PC-3 (cell line): ENCODE measurements at regions not wholly inside any gene's neighbourhood (a gene's known extent, or its start where the extent isn't known, plus 50 kb on each side); places are given as distances from the start of the nearest gene placed in this dataset.

Experiments
- ATAC-seq: fragments of 200-7000 bp; cut with Tn5 transposase; 2 replicates; pipeline ENCODE4 v1.9.1; 2020; ENCODE audit warnings: mild to moderate bottlenecking, moderate library complexity
- BruUV-seq: library from RNA; stranded (reverse); fragments of 400-500 nt; replicated peaks from 2 replicates; lab custom pipeline; 2021; lab: Mats Ljungman, UMichigan
- CTCF ChIA-PET: fragments of 300-600 bp; sonication (Branson Sonifier 250); formaldehyde crosslinking; loops from one replicate; lab custom pipeline; 2022; ENCODE audit warnings: antibody characterized with exemption; lab: Charles Lee
- POLR2A ChIA-PET: fragments of 300-600 bp; sonication (Branson Sonifier 250); formaldehyde crosslinking; loops from one replicate; lab custom pipeline; 2022; ENCODE audit warnings: antibody characterized with exemption; ENCODE audit not compliant: unreplicated experiment; lab: Charles Lee
- DNase-seq: peaks from one replicate; pipeline ENCODE4 v3.0.0-alpha.2; 2015
- H2AFZ ChIP-seq: fragments of 300-600 bp; sonication (generic); 2 replicates; pipeline ENCODE4 v1.6.0; 2016; ENCODE audit warnings: antibody characterized with exemption, low read length
- H3F3A ChIP-seq: fragments of 300-600 bp; sonication (generic); one replicate; pipeline ENCODE4 v1.6.0; 2017; ENCODE audit warnings: antibody characterized with exemption, low read length, control low read depth, mild to moderate bottlenecking; ENCODE audit not compliant: unreplicated experiment
- H3K27ac ChIP-seq: fragments of 300-600 bp; sonication (generic); 2 replicates; pipeline ENCODE4 v1.5.1; 2016; ENCODE audit warnings: mild to moderate bottlenecking, low read length
- H3K27me3 ChIP-seq: fragments of 300-600 bp; sonication (generic); 2 replicates; pipeline ENCODE4 v1.6.1; 2016; ENCODE audit warnings: low read length, mixed read lengths
- H3K36me3 ChIP-seq: fragments of 300-600 bp; sonication (generic); 2 replicates; pipeline ENCODE4 v1.6.1; 2016; ENCODE audit warnings: low read depth, mixed run types, low read length, mixed read lengths
- H3K4me1 ChIP-seq: fragments of 300-600 bp; sonication (generic); 2 replicates; pipeline ENCODE4 v1.5.1; 2016; ENCODE audit warnings: low read length; ENCODE audit not compliant: insufficient read depth
- H3K4me2 ChIP-seq: fragments of 300-600 bp; sonication (generic); 2 replicates; pipeline ENCODE4 v1.6.0; 2016; ENCODE audit warnings: low read length
- H3K4me3 ChIP-seq: fragments of 300-600 bp; sonication (generic); 2 replicates; pipeline ENCODE4 v1.5.1; 2016; ENCODE audit warnings: mild to moderate bottlenecking, low read length, mixed read lengths
- H3K79me2 ChIP-seq: fragments of 300-600 bp; sonication (generic); 2 replicates; pipeline ENCODE4 v1.6.1; 2017; ENCODE audit warnings: low read length, mixed read lengths
- H3K9ac ChIP-seq: fragments of 300-600 bp; sonication (generic); 2 replicates; pipeline ENCODE4 v1.6.0; 2016; ENCODE audit warnings: mild to moderate bottlenecking, low read length
- H3K9me2 ChIP-seq: fragments of 300-600 bp; sonication (generic); replicated peaks from 2 replicates; pipeline ENCODE4 v1.6.1; 2016; ENCODE audit warnings: mixed run types, low read length, mixed read lengths
- H3K9me3 ChIP-seq: fragments of 300-600 bp; sonication (generic); 2 replicates; pipeline ENCODE4 v1.6.1; 2016; ENCODE audit warnings: low read length, mixed read lengths
- H4K20me1 ChIP-seq: fragments of 300-600 bp; sonication (generic); 2 replicates; pipeline ENCODE4 v1.6.1; 2016; ENCODE audit warnings: low read length, mixed read lengths
- EZH2 ChIP-seq: fragments of 300-600 bp; sonication (generic); IDR thresholded peaks from one replicate; pipeline ENCODE4 v1.6.1; 2017; ENCODE audit warnings: antibody characterized with exemption, mild to moderate bottlenecking, low read length; ENCODE audit not compliant: unreplicated experiment
- EZH2phosphoT487 ChIP-seq: fragments of 300-600 bp; sonication (generic); IDR thresholded peaks from 2 replicates; pipeline ENCODE4 v1.6.1; 2018; ENCODE audit warnings: mild to moderate bottlenecking, antibody characterized with exemption, low read length, borderline replicate concordance
- intact Hi-C: fragments of 100-400 bp; cut with micrococcal nuclease; formaldehyde crosslinking; loops from 2 replicates; pipeline ENCODE4 v1.9.0; 2023
- TF ChIP-seq, protein P1 (sequence below): fragments of 300-600 bp; sonication (generic); conservative IDR thresholded peaks from 2 replicates; pipeline ENCODE4 v1.5.1; 2017; ENCODE audit warnings: antibody characterized with exemption, low read depth, mild to moderate bottlenecking, low read length

DNA sequence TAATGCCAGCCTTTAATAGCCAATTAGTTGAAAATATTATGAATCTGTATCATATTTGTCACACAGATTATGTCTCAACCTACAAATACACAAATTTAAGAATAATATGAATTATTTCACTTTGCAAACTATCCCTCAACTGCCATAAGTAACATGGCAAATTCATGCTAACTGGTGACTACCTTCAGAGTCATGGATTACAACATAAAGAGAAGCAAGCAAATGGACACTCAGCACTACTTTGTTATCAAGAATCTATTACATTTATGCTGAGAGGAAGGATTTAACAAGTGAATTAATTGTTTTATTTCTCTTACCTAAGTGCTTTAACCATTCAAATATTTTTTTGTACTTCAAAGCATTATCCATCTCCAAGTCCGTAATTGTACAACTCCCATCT, 103.1 kb upstream of the BCL6 start:
- no peak for DNase-seq
- H3K9me3 ChIP-seq: no peaks in the 10 kb centered on the region
- ATAC-seq: no peak
- ChIA-PET POLR2A (no interaction called here), CTCF (no interaction called here)
- no peak overlapping the region for H3K4me2 ChIP-seq
- no peaks in the 10 kb centered on the region for H3K27me3 ChIP-seq
- H3K9ac ChIP-seq: no peak overlapping the region
- no peak for TF ChIP-seq EZH2
- TF ChIP-seq, protein P1, sequence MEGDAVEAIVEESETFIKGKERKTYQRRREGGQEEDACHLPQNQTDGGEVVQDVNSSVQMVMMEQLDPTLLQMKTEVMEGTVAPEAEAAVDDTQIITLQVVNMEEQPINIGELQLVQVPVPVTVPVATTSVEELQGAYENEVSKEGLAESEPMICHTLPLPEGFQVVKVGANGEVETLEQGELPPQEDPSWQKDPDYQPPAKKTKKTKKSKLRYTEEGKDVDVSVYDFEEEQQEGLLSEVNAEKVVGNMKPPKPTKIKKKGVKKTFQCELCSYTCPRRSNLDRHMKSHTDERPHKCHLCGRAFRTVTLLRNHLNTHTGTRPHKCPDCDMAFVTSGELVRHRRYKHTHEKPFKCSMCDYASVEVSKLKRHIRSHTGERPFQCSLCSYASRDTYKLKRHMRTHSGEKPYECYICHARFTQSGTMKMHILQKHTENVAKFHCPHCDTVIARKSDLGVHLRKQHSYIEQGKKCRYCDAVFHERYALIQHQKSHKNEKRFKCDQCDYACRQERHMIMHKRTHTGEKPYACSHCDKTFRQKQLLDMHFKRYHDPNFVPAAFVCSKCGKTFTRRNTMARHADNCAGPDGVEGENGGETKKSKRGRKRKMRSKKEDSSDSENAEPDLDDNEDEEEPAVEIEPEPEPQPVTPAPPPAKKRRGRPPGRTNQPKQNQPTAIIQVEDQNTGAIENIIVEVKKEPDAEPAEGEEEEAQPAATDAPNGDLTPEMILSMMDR: no peak
- no peak for TF ChIP-seq EZH2phosphoT487
- H3K4me3 ChIP-seq: no peak overlapping the region
- H3K36me3 ChIP-seq: no peaks in the 10 kb centered on the region
- no peaks in the 10 kb centered on the region for H4K20me1 ChIP-seq
- no peaks in the 10 kb centered on the region for H3F3A ChIP-seq
- H3K4me1 ChIP-seq: no peaks in the 10 kb centered on the region
- no peaks in the 10 kb centered on the region for H3K79me2 ChIP-seq
- intact Hi-C loops: no loop called here
- BruUV-seq: no TSS peak
- no peaks in the 10 kb centered on the region for H3K9me2 ChIP-seq
- H2AFZ ChIP-seq: no peak overlapping the region
- no peak overlapping the region for H3K27ac ChIP-seq

DNA sequence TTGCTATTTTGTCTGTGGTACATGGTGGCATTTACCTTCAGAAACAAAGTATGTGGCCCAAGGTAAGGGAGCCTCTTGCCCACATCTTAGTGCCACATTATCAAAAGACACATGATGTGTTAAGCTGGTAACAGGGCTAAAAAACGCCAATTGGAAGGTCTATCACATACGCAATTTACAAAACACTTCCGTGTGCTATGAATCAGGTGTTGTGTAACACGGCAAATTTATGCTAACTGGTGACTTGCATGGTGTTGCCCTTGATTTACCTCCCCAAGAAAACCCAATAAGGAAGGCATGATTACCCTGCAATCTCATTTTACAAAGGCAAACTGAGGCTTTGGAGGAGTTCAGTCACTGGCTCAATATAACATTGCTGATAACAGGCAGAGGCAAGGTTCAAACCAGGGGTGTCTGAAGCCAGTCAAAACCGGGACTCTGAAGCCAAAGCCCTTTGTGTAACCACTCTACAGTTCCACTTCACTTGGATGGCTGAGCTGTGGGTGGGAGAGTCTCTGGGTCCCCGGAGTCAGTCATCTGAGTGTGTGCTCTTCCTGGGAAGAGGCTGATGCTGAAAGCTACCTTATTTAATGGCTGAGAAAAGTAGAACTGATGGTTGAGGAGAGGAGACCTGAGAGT, 103.9 kb upstream of the BCL6 start:
- POLR2A ChIA-PET: no interaction called here
- Histone ChIP-seq H2AFZ (no peak overlapping the region), H3K9me3 (no peaks in the 10 kb centered on the region), H3F3A (no peaks in the 10 kb centered on the region), H3K4me3 (no peak overlapping the region), H3K9ac (no peak overlapping the region), H3K9me2 (no peaks in the 10 kb centered on the region), H3K27ac (no peak overlapping the region), H3K4me1 (no peaks in the 10 kb centered on the region), H4K20me1 (no peaks in the 10 kb centered on the region), H3K79me2 (no peaks in the 10 kb centered on the region), H3K4me2 (no peak overlapping the region), H3K36me3 (no peaks in the 10 kb centered on the region), H3K27me3 (no peaks in the 10 kb centered on the region)
- TF ChIP-seq, protein P1: no peak
- DNase-seq: no peak
- intact Hi-C loops: no loop called here
- no peak for ATAC-seq
- CTCF ChIA-PET: no interaction called here
- no TSS peak for BruUV-seq

- Histone ChIP-seq H3K9ac (no peak overlapping the region), H3F3A (no peaks in the 10 kb centered on the region), H3K9me3 (no peaks in the 10 kb centered on the region), H3K9me2 (no peaks in the 10 kb centered on the region), H3K27me3 (no peaks in the 10 kb centered on the region), H3K79me2 (no peaks in the 10 kb centered on the region), H3K4me2 (no peak overlapping the region), H3K27ac (no peak overlapping the region), H3K4me3 (no peak overlapping the region), H3K4me1 (no peaks in the 10 kb centered on the region), H4K20me1 (no peaks in the 10 kb centered on the region), H3K36me3 (no peaks in the 10 kb centered on the region), H2AFZ (no peak overlapping the region)
- CTCF ChIA-PET: no interaction called here
- BruUV-seq: no TSS peak
- POLR2A ChIA-PET: no interaction called here
- TF ChIP-seq EZH2phosphoT487: no peak
- no peak for TF ChIP-seq EZH2
- TF ChIP-seq, protein P1: no peak
- intact Hi-C loops: no loop called here
- ATAC-seq (no peak), DNase-seq (no peak)
Measured at GRCh38 chr3:187850258-187850921, 105.1 kb upstream of the BCL6 start.
